Limb (tissue), 2 donors: ENCODE measurements at regions not wholly inside any gene's neighbourhood (a gene's known extent, or its start where the extent isn't known, plus 50 kb on each side); places are given as distances from the start of the nearest gene placed in this dataset.
"Not testable (repeated sequence)": the region's sequence is repeated elsewhere in the genome, so short reads cannot be mapped to it uniquely, and the experiment has no call there.

Experiments
- DNase-seq, 2 donors: peaks; one replicate each; pipeline ENCODE4 v3.0.0-alpha.2; 2016; ENCODE audit errors: extremely low spot score in 2 of 2

- no peak for DNase-seq
Observed at GRCh38 chr11:25319127-25319526, 822.3 kb downstream of the LUZP2 start.

- no peak for DNase-seq
Observed at GRCh38 chr11:25327656-25328055, 830.8 kb downstream of the LUZP2 start.

DNA sequence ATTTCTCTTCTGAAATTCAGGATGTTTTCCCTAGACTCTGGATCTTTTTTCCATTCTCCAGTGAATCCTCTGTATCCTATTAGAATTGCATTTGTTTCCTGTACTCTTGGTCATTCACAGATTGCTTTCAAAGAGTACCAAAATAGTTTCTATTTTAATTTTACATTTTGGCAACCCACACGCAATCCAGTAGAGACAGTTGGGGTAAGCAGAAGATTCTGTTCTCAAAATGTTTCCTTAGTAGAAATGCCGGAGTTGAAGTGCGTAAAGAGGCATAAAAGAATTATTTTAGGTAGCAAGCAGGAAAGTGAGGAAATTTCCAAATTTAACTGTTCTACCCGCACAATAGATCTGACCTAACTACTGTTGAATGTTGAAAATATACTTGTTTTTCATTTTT lies 842.4 kb downstream of the LUZP2 start:
- no peak for DNase-seq

DNA sequence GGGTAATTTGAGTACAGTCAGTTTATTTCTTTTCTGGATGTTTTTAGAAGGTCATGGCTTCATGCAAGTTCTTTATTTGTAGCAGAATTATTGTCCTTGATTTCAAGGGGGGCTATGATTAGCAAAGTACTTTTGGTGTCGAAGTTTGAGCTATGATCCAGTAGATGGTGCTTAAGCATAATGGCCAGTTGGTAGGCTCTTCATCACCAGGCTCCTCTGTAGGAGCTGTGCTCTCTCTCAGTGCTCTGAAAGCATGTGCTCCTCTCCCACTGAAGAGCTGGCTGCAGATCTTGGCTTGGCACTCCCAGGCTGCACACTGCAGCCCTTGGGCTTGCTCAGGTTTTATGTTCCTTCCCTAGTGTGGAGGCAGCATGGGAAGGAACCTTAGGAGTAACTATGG lies 852.7 kb downstream of the LUZP2 start:
- no peak for DNase-seq

DNA sequence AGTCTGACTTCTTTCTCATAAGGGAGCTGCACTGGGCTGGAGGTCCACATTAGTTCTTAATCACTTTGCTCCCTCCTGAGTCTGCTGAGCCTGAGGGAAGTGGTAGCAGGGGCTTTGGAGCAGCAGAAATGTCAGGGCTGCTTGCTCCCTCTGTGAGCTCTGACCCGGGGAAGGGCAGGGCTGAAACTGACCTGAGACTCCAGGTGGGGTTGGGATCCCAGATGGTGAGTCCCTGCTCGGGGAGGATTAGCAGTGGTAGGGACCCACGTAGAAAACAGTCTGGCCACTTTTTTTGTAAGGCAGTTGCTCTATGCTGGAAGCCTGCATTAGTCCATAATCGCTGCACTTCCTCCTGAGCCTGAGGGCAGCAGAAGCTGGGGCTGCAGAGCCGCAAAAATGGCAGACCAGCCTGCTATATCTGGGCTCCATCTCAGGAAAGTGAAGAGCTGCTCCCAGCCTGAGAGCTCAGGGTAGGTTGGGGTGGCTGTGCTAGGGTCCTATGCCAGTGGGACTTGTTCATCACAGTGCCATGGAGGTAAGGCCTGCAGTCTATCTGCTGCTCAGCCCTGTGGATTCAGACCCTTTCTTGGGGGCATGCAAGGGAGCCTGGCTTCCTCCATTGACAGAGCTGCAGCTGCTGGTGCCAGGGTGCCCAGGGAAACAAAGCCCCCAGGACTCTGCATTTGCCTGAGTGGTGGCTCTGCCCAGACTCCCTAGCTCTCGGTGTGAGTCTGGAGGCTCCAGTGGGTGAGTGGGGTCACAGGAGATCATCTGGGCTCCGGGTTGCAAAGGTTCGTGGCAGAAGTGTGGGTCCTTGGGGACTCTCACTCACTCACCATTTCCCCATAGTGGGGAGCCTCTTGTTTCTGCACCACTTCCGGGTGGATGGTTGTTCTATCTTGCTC lies 854.3 kb downstream of the LUZP2 start:
- no peak for DNase-seq

GRCh38 chr11:25357133-25357532 lies 860.3 kb downstream of the LUZP2 start:
- no peak for DNase-seq

DNA sequence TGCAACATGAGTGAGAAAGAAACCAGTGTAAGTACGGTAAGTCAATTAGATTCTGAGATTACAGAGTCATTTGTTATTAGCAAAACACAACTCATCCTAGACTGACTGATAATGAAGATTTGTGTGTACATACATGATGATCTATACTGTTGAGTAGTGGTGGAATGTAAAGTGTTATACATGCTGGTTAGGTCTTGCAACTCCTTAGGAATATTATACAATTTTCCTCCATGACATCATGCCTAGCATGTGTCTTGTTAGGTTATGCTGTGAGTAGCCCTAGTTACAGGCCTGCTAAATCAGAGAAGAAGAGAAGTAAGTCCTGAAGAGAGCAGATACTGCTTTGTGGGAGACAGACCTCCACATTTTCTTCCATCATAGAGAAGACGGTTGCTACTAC lies 880.6 kb downstream of the LUZP2 start:
- no peak for DNase-seq

DNA sequence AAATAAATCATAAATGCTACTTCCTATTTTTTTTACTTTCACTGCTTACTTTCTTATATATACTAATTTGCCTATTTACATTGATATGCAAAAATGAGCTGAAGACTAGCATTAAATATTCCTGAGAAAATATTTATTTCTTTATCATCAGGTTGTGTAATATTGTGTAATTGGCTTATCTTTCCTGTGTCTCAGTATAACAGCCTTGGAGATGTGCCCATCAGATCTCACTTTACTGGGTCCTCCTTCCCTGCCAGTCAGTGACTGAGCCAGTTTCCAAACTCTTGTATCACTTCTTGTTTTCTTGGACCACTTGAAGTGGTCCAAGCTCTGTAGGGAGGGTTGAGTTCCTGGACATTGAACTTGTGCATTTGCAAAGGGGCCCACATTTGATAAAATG lies 900.0 kb downstream of the LUZP2 start:
- no peak for DNase-seq

GRCh38 chr11:25408146-25408545 lies 911.3 kb downstream of the LUZP2 start:
- no peak for DNase-seq

- no peak for DNase-seq
Observed at GRCh38 chr11:25415793-25416192, 916.1 kb upstream of the ANO3 start.

DNA sequence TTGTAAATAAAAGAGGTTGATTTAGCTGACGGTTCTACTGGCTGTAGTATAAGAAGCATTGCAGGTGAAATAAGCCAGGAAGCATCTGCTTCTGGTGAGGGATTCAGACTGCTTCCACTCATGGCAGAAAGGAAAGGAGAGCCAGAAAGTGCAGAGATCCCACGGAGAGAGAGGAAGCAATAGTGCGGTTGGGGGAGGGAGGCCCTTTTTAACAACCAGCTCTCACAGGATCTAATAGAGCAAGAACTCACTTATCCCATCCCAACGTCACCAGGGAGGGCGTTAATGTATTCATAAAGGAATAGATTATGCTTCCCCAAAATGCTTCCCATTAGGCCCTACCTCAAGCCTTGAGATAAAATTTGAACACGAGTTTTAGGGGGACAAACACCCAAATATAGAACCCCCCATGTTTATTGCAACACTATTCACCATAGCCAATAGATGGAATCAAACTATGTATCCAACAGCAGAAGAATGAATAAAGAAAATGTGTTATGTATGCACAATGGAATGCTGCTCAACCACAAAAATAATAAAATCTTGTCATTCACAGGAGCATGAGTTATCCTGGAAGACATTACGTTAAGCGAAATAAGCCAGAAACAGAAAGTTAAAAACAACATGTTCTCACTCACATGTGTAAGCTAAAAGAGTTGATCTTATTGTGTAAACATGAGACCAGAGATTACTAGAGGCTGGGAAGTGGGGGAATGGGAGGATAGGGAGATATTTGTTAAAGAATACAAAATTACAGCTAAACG lies 908.3 kb upstream of the ANO3 start:
- DNase-seq = peak in 1 of 2 donors; percentile 26

DNA sequence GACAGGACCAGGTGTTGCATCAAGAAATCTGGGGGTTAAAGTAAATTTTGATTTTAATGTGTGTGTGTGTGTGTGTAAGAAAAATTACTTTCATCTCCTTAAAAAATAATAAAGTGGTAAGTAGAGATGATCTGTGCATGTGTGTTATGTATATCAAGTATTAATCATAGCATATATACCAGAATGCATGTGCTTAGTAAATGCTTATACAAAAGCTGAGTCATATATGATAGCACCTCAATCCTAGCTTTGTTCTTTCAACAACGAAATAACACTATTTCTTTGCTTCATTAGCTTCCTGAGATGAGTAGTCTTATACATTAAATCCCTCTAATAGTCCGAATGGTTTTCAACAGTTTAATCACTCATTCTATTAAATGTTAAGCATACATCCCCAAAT lies 899.6 kb upstream of the ANO3 start:
- DNase-seq = no peak

GRCh38 chr11:25435197-25435596 lies 896.7 kb upstream of the ANO3 start:
- no peak for DNase-seq

DNA sequence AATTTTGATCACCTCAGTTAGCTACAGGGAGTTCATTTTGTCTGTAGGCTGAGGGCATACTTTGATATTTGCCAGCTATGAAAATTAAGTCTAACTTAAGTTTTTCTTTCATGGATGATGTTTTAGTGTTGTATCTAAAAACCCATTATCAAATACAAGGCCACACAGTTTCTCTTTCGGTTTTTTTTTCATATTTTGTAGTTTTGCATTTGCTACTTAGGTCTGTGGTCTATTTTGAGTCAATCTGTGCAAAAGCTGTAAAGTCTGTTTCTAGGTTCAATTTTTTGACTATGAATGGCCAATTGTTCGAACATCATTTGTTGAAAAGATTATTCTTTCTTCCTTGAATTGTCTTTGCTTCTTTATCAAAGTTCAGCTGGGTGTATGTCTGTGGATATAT lies 895.6 kb upstream of the ANO3 start:
- DNase-seq = no peak

DNA sequence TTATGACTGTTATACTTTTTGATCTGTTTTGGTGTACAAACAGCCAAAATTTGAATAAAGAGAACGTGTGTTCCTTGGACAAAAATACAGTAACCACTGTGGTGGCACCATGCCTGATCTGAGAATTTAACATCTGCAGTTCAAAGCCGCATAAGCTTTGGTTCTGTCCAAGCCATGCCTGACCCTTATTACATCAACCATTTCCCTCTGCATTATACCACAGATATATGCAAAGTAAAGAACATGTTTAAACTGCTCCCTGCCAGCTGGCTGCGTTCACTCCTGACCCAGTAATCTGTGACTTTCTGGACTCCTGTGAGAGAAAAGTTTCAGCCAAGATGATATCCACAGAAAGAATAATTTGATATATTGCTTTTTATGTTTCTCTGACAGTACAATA lies 890.5 kb upstream of the ANO3 start:
- DNase-seq = peak in 1 of 2 donors; percentile 55

- DNase-seq = peak in 1 of 2 donors; percentile 42
Observed at GRCh38 chr11:25449091-25449490, 882.8 kb upstream of the ANO3 start.

DNA sequence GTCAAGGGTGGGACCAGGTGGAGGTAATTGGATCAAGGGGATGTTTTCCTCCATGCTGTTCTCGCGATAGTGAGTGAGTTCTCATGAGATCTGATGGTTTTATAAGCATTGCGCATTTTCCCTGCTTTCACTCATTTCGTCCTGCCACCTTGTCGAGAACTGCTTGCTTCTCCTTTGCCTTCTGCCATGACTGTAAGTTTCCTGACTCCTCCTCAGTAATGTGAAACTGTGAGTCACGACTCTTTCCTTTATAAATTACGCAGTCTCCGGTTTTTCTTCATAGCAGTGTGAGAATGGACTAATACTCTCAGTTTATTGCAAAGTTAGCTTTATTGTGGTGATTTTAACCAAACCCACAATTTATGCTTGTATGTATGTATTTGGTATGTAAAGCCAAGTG lies 878.5 kb upstream of the ANO3 start:
- DNase-seq = no peak

- no peak for DNase-seq
Observed at GRCh38 chr11:25456211-25456610, 875.7 kb upstream of the ANO3 start.

GRCh38 chr11:25483915-25484635 lies 847.9 kb upstream of the ANO3 start:
- no peak for DNase-seq

DNA sequence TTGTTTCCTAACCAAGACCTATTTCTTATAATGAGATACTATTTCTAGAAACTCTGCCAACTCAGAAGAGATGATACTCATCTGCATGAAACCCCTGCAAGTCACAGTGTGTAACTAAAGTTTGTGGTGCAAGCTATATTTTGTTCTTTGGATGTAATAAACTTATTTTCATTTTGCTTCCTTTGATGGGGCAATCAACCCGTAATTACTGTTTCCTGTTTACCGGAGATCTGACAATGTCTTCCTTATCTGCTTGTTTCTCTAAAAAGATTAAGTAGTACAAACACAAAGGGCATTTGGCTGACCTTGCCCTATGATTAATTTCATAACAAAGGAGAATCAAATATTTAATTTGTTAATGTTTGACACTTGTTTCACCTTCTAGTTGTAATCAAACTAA lies 846.6 kb upstream of the ANO3 start:
- DNase-seq = no peak

DNA sequence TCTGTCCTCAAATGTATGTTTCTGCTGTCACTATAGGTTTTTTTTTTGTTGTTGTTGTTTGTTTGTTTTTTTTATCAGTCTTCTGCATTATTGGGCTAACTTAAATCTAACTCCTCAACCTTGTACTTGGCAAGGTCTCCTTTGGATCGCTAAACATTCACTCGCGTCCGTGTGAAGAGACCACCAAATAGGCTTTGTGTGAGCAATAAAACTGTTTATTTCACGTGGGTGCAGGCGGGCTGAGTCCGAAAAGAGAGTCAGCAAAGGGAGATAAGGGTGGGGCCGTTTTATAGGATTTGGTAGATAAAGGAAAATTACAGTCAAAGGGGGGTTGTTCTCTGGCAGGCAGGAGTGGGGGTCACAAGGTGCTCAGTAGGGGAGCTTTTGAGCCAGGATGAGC lies 845.6 kb upstream of the ANO3 start:
- not testable (repeated sequence) for DNase-seq

DNA sequence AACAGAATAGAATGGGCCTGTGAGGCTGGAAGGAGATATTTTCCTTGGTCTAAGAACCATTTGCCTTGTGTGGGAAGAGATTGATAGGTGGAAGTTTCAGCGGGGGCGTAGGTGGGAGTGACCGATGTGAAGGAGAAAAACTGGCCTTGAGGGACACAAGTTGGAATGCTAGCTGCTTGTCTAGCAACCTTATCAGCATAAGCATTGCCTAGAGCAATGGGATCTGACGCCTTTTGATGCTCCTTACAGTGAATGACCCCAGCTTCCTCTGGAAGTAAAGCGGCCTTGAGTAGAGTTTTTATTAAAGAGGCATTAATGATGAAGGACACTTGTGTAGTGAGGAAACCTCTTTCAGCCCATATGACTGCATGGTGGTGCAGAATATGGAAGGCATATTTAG lies 843.8 kb upstream of the ANO3 start:
- DNase-seq = not testable (repeated sequence)
